Rectal smooth muscle tissue (tissue), 1 donor: ENCODE measurements at regions not wholly inside any gene's neighbourhood (a gene's known extent, or its start where the extent isn't known, plus 50 kb on each side); places are given as distances from the start of the nearest gene placed in this dataset.
A peak's percentile ranks its signal among the peaks of the same experiment; 100 is the strongest.

ENCODE experiments used
- H3K27ac ChIP-seq: one replicate; pipeline ENCODE4 v1.7.0; 2013; ENCODE audit warnings: low read depth, low read length, inconsistent platforms
- H3K27me3 ChIP-seq: one replicate; pipeline ENCODE4 v1.7.0; 2013; ENCODE audit warnings: low read length; ENCODE audit not compliant: control insufficient read depth, insufficient read depth
- H3K36me3 ChIP-seq: one replicate; pipeline ENCODE4 v1.7.0; 2013; ENCODE audit warnings: low read length; ENCODE audit not compliant: control insufficient read depth, insufficient read depth
- H3K4me1 ChIP-seq: one replicate; pipeline ENCODE4 v1.7.0; 2013; ENCODE audit warnings: low read length; ENCODE audit not compliant: control insufficient read depth, insufficient read depth
- H3K4me3 ChIP-seq: one replicate; pipeline ENCODE4 v1.7.0; 2013; ENCODE audit warnings: low read length
- H3K9ac ChIP-seq: one replicate; pipeline ENCODE4 v1.7.0; 2013; ENCODE audit warnings: low read length

DNA sequence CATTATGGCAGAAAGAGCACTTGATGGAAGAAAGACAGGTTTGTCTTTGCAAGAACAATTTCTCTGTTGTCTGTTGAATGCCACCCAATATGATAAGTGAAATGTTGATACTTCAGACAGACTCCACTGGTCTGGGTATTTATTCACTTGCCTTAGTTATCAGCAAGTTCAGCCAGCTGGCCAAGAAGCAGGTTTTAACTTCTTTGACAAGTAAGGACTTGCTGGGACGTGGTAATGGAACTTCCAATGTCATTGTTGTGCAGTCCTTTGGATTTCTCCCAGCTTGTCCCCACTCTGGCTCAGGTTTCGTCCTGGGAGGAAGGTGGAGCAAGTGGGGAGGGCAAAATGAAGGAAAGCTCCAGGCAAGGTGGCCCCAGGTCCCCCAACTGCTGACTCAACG lies 497.4 kb downstream of the RPS24 start:
- Histone ChIP-seq H3K36me3 (no peaks in the 10 kb centered on the region), H3K4me3 (no peak overlapping the region), H3K27ac (no peak overlapping the region)

DNA sequence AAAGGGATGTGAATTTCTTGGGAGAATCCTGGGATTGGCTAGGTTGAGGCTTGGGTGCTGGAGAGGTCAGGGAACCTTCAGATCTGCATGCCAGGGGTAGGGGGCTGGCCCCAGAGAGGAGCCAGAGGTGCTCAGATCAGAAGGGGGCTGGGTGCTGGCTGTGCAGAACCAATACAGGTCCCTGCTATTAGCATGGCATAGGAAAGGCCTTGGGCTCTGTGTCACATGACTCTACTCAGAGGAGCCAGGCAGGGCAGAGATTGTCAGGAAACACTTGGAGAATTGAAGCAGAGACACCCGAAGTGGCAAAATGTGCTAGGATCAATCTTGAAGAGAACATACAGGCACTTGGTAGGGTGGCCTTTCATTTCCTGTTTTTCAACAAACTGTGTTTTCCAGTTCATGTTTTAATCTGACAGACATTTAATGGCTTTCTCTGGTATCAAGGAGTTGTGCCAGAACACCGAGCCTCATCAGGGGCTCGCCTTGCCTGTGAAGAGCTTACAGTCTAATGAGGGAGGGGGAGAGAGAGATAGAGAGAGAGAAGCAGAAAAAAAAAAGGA lies 498.9 kb downstream of the RPS24 start:
- no peaks in the 10 kb centered on the region for H3K36me3 ChIP-seq
- no peak overlapping the region for H3K9ac ChIP-seq
- H3K4me1 ChIP-seq: no peaks in the 10 kb centered on the region
- H3K27me3 ChIP-seq: no peaks in the 10 kb centered on the region
- H3K27ac ChIP-seq: no peak overlapping the region
- H3K4me3 ChIP-seq: no peak overlapping the region

More for the DNA sequence above, 497.4 kb downstream of the RPS24 start:
- Histone ChIP-seq H3K9ac (no peak overlapping the region), H3K27me3 (no peaks in the 10 kb centered on the region), H3K4me1 (no peaks in the 10 kb centered on the region)

DNA sequence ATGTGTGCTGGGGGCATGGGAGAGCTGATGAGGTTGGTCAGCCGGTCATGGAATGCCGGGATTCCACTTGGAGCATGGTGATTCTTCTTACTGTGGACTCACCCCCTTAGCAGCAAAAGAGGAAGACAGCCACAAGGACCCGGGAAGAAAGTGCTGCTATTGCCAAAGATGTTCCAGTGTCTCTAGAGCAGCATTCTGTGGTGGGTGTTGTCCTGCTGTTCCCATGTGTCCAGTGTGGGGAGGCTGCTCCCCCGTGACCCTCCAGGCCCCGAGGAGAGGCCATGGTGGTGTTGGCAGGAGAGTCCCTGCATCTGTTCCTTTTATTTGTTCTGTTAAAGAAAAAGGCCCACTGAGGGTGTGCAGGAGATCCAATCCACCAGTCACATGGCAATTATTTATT lies 499.4 kb downstream of the RPS24 start:
- Histone ChIP-seq H3K4me3 (no peak overlapping the region), H3K36me3 (no peaks in the 10 kb centered on the region), H3K27ac (no peak overlapping the region), H3K4me1 (no peaks in the 10 kb centered on the region), H3K9ac (no peak overlapping the region), H3K27me3 (no peaks in the 10 kb centered on the region)

DNA sequence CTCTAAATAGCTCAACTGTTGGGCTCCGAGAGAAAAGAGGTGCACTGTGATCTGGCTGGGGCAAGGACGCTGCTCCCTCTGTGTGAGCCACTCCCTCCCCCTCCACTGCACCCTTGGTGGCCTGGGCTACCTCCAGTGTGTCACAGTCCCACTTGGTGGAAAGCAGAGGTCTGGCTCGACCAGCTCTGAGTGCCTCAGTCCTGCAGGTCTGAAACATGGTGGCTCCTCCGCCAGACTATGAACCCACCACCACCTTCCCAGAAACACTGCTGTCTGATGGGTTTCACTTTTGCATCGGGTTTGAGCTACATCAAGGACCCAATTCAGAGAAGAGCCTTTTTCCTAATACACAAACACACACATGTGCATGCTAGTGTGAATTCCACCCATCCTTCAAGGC lies 500.1 kb downstream of the RPS24 start:
- Histone ChIP-seq H3K27me3 (no peaks in the 10 kb centered on the region), H3K4me3 (no peak overlapping the region), H3K4me1 (no peaks in the 10 kb centered on the region), H3K9ac (no peak overlapping the region), H3K36me3 (no peaks in the 10 kb centered on the region), H3K27ac (no peak overlapping the region)

DNA sequence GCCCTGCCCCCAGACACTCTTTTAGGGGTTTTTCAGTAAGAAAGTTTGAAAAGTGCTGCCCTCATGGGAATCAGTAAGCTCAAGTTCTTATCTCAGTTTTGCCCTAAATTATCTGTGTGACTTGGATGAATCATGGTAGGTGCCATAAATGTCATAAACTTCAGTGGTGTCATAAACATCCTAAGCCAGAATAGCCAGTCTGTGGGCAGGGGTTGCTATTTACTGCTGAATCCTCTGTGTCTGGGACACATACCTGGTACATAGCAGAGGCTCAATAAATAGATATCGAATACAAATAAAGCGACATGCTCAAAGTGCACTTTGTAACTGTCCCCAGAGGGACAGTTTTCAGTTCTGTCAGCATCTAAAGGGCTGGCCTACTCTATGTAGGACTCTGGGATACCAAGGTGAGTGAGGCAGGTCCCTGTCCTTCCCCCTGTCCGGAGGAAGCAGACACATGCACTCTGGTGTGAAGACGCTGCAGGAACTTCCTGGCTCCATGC lies 502.1 kb downstream of the RPS24 start:
- Histone ChIP-seq H3K9ac (no peak overlapping the region), H3K27me3 (no peaks in the 10 kb centered on the region), H3K4me1 (no peaks in the 10 kb centered on the region), H3K4me3 (no peak overlapping the region), H3K27ac (no peak overlapping the region), H3K36me3 (no peaks in the 10 kb centered on the region)

DNA sequence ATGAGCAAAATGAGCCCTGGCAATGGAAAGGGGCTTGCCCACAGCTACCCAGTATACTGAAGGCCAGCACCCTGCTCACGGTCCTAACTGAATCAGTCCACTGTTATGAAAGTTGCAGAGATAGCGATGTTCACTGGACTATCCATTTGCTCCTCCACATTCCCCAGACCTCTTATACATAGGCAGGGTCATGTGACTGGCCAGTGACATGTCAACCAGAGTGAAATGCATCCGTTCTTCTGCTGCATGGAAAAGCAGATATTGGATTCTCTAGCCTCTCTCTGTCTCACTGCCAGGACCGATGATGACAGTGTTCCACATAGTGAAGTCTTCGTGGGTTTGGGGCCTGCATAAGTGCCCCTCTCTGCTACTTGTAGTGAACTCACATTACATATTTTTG lies 503.4 kb downstream of the RPS24 start:
- Histone ChIP-seq H3K27me3 (no peaks in the 10 kb centered on the region), H3K4me1 (no peaks in the 10 kb centered on the region), H3K27ac (no peak overlapping the region), H3K9ac (no peak overlapping the region), H3K4me3 (no peak overlapping the region), H3K36me3 (no peaks in the 10 kb centered on the region)

DNA sequence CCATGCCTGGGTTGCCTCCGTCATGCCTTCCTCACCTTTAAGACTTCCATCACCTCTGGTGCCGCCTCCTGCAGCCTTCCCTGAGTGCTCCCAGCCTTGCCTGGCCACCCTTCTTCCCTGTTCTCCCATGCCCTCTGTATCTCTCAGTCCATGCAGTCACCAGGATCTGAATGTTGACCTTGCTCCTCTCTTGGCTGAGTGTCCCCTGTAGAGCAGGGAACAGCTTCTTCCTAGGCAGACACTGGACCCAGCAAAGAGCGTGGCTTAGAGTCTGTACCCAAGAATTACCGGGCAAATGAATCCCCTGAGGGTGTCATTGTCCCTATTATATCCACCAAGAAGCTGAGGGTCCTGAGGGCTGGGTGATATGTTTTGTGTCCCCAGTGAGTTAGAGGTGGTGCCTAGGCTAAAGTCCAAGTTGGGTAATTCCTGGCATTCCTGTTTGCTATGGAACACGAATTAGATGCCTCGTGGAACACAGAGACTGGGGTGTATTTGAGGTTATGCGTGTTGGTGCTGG lies 505.6 kb downstream of the RPS24 start:
- Histone ChIP-seq H3K4me3 (no peak overlapping the region), H3K27me3 (no peaks in the 10 kb centered on the region), H3K36me3 (no peaks in the 10 kb centered on the region), H3K27ac (no peak overlapping the region), H3K9ac (no peak overlapping the region), H3K4me1 (peaks cover 19% of the 10 kb centered on the region)

DNA sequence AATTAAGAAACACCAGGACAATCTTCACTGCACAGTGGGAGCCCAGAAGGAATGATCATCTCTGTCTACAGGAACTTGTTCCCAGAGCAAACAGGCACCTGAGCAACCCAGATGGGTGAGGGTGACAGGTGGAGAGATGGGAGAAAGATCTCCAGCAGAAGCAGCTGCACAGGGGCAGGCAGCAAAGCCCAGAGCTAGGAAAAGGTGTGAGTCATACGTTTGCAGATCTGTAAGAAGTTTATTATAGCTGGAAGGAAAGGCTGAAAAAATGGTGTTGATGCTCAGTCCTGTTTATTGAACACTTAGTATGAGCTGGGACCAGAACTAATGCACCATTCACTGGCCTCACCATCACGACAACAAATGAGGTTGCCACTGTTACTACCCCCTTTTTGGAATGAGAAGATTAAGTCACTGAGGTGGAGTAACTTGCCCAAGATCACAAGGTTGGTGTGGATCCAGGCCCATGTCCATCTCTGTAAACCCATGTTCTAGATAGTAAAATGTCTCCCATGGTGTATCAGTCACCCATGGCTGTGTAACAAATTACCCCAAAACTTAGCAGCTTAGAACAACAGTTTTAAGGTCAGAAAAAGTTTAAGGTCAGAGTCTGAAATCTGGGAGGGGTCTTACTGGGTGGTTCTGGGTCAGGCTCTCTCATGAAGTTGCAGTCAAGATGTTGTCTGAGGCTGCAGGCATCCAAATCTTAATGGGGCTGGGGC lies 506.9 kb downstream of the RPS24 start:
- H3K27me3 ChIP-seq: no peaks in the 10 kb centered on the region
- H3K4me1 ChIP-seq: peaks cover 26% of the 10 kb centered on the region
- no peak overlapping the region for H3K4me3 ChIP-seq
- no peak overlapping the region for H3K9ac ChIP-seq
- no peak overlapping the region for H3K27ac ChIP-seq
- H3K36me3 ChIP-seq: no peaks in the 10 kb centered on the region

DNA sequence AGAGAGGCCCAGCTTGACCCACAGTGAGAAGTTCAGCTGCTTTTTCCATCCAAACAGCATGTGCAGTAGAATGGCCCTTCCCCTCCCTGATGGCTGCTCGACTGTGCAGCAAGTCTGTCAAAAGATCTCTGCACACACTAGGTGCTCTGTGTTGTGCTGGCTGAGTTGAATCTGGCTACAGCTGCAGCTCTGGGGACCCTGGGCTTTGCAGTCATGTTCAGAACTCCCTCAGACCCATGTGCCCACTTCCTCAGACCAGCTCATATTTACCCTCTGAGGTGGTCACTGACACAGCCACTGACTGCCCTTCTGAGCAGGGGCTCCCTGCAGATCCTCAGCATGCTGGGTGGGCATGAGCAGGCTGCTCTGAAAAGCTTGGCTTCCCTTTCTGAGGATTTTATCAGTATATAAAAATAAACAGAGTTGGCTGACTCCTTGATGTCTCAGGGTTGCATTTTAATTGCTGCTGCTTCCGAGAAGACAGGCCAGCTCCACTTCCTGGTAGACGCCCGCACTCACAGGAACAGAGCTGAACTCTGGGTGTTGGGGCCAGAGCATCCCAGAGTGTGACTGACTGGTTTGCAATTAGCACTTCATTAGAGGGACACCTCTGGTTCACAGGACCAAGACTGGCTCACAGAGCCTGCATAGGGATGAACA lies 507.9 kb downstream of the RPS24 start:
- Histone ChIP-seq H3K4me3 (no peak overlapping the region), H3K4me1 (peaks cover 26% of the 10 kb centered on the region), H3K9ac (no peak overlapping the region), H3K27me3 (no peaks in the 10 kb centered on the region), H3K36me3 (no peaks in the 10 kb centered on the region), H3K27ac (no peak overlapping the region)

DNA sequence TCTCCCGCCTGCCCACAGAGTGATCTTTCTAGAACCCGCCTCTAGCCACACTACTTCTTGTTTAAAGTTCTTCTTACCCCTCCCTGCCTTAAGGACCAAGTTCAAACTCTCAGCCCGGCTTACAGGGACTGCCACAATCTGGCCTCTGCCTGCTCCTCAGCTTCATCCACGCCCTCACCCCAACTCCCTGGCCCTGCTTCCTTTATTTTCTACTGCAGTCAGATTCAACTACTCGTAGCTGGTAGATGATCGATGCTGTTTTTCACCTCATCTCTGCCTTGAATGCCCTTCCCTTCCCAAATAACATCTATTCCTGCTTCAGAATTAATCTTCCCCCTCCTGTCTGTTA lies 508.5 kb downstream of the RPS24 start:
- H3K27me3 ChIP-seq: no peaks in the 10 kb centered on the region
- H3K4me1 ChIP-seq: peaks cover 26% of the 10 kb centered on the region
- H3K9ac ChIP-seq: no peak overlapping the region
- no peak overlapping the region for H3K4me3 ChIP-seq
- H3K36me3 ChIP-seq: no peaks in the 10 kb centered on the region
- peak overlapping the region; percentile 67 for H3K27ac ChIP-seq

DNA sequence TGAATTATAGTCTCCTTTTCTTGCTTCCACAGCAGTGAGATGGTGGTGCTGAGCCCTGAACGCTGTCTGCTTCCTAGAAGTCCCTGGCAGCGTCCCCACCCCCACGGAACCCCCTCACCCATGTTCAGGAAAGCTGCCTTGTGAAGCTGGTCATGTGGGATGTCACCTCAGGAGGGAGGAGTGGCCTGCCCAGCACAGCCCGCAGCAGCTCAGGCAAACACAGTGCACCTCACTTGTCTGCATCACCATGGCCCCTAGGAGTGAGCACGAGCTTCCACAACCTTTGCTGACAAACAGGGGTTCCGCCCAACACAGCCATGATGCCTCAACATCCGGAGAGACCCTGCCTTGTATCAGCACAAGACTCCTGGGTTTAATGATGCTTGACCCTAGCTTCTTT lies 508.9 kb downstream of the RPS24 start:
- H3K27ac ChIP-seq: peak overlapping the region; percentile 67
- no peaks in the 10 kb centered on the region for H3K36me3 ChIP-seq
- H3K4me1 ChIP-seq: peaks cover 26% of the 10 kb centered on the region
- H3K9ac ChIP-seq: no peak overlapping the region
- no peak overlapping the region for H3K4me3 ChIP-seq
- H3K27me3 ChIP-seq: no peaks in the 10 kb centered on the region

DNA sequence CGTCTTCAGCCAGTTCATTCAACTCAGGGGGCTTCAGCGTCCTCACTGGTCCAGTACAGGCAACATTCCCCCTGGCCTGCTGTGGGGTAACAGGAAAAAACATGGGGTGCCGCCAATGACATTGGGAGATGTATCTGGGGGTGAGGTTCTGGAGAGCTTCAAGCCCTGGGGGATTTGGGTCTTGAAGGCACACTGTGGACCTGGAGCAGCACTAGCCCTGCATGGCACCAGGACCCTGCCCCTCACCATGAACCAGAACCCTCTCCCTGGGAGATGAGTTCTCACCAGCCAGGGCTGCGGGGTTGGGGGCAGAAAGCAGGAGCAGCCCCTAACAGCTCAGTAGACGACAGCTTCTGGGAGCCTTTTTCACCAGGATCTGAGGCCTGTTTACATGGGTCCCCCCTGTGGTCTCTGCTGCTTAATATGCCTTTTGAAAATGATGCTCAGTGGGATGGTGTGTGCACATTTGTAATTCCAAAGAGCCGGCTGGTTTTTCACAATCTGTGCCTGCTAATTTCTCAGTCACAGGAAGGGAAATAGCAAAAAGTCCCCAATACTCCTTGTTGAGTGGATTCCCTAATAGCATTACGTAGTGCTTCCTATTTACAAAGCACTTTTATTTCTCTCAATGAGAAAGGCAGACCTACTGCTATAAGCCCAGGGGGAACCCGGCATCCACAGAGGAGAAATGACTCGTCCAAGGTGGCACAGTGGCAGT lies 509.5 kb downstream of the RPS24 start:
- Histone ChIP-seq H3K4me3 (no peak overlapping the region), H3K9ac (no peak overlapping the region)

More for the DNA sequence above, 509.5 kb downstream of the RPS24 start:
- H3K36me3 ChIP-seq: no peaks in the 10 kb centered on the region
- no peaks in the 10 kb centered on the region for H3K27me3 ChIP-seq
- peak overlapping the region; percentile 67 for H3K27ac ChIP-seq
- H3K4me1 ChIP-seq: peaks cover 26% of the 10 kb centered on the region
